ENCODE measurements at regions not wholly inside any gene's neighbourhood (a gene's known extent, or its start where the extent isn't known, plus 50 kb on each side); places are given as distances from the start of the nearest gene placed in this dataset.

DNA sequence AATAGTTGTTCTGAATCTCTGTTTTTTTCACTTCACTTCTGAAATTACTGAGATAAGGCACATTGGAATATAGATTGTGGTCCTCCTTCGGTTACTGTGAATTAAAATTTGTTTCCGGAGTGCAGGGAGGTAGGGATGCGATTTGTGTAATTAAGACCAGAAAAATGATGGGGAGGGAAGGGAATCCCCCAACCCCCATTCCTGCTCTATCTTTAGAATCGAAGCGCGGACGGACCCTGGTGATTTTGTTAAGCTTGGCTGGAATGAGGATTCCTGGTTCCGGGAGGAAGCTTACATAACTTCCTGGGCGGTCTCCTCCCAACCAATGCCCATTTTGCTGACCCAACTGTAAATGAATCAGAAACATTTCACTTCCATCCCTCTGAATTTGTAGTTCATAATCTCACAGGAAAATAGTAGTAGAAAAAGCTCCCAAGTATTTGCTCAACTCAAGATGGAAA, 220.1 kb upstream of the MSX2 start:
- no peak for TF ChIP-seq POLR2A (IDR thresholded peaks at IDR 0.05; ENCODE audit: low read depth, low read length)
- TF ChIP-seq POLR2AphosphoS5 (IDR thresholded peaks at IDR 0.05; ENCODE audit: low read depth, low read length), result no peak

Measured in GM12891 (cell line).